BE2C (cell line): ENCODE measurements at regions not wholly inside any gene's neighbourhood (a gene's known extent, or its start where the extent isn't known, plus 50 kb on each side); places are given as distances from the start of the nearest gene placed in this dataset.

Experiments used
- DNase-seq: peaks from one replicate; pipeline ENCODE4 v3.0.0-alpha.2; 2020
- H3K27me3 ChIP-seq: fragments of 250-450 bp; sonication (Bioruptor Pico); 2 replicates; pipeline ENCODE4 v1.5.1; 2020; ENCODE audit warnings: mild to moderate bottlenecking
- H3K36me3 ChIP-seq: fragments of 250-450 bp; sonication (Bioruptor Pico); 2 replicates; pipeline ENCODE4 v1.5.1; 2020; ENCODE audit warnings: mild to moderate bottlenecking
- H3K4me1 ChIP-seq: fragments of 250-450 bp; sonication (Bioruptor Pico); 2 replicates; pipeline ENCODE4 v1.5.1; 2020
- H3K4me3 ChIP-seq: 2 replicates; pipeline ENCODE4 v1.5.1; 2011; ENCODE audit warnings: low read depth, low read length
- H3K9me3 ChIP-seq: fragments of 250-450 bp; sonication (Bioruptor Pico); 2 replicates; pipeline ENCODE4 v1.5.1; 2020
- CTCF ChIP-seq: IDR thresholded peaks from 2 replicates; pipeline ENCODE4 v1.5.1; 2012; ENCODE audit warnings: mild to moderate bottlenecking, low read depth, low read length

- Histone ChIP-seq H3K27me3 (no peaks in the 10 kb centered on the region), H3K36me3 (no peaks in the 10 kb centered on the region), H3K4me1 (no peaks in the 10 kb centered on the region), H3K9me3 (no peaks in the 10 kb centered on the region), H3K4me3 (no peak overlapping the region)
- TF ChIP-seq CTCF = no peak
- no peak for DNase-seq
Measured at GRCh38 chr20:50401587-50402418, 108.4 kb upstream of the PTPN1 start.

- H3K9me3 ChIP-seq = no peaks in the 10 kb centered on the region
- no peak for TF ChIP-seq CTCF
- DNase-seq = no peak
- no peaks in the 10 kb centered on the region for H3K4me1 ChIP-seq
- H3K4me3 ChIP-seq = no peak overlapping the region
- no peaks in the 10 kb centered on the region for H3K36me3 ChIP-seq
- no peaks in the 10 kb centered on the region for H3K27me3 ChIP-seq
Measured at GRCh38 chr20:50403565-50404418, 106.4 kb upstream of the PTPN1 start.

- DNase-seq = no peak
- TF ChIP-seq CTCF = no peak
- no peaks in the 10 kb centered on the region for H3K27me3 ChIP-seq
- no peak overlapping the region for H3K4me3 ChIP-seq
- H3K4me1 ChIP-seq = no peaks in the 10 kb centered on the region
- no peaks in the 10 kb centered on the region for H3K36me3 ChIP-seq
- H3K9me3 ChIP-seq = no peaks in the 10 kb centered on the region
Measured at GRCh38 chr20:50404419-50405234, 105.6 kb upstream of the PTPN1 start.

GRCh38 chr20:50405235-50405914 lies 104.8 kb upstream of the PTPN1 start:
- TF ChIP-seq CTCF = no peak
- Histone ChIP-seq H3K4me1 (no peaks in the 10 kb centered on the region), H3K36me3 (no peaks in the 10 kb centered on the region), H3K9me3 (peaks cover under 1% of the 10 kb centered on the region; the same call in 1 of the 2 replicates), H3K4me3 (no peak overlapping the region), H3K27me3 (no peaks in the 10 kb centered on the region)
- DNase-seq = no peak

- Histone ChIP-seq H3K4me1 (no peaks in the 10 kb centered on the region), H3K27me3 (no peaks in the 10 kb centered on the region), H3K9me3 (peaks cover 3% of the 10 kb centered on the region; the same call in 1 of the 2 replicates), H3K36me3 (no peaks in the 10 kb centered on the region), H3K4me3 (no peak overlapping the region)
- TF ChIP-seq CTCF = no peak
- no peak for DNase-seq
Measured at GRCh38 chr20:50405915-50406609, 104.1 kb upstream of the PTPN1 start.
